ENCODE measurements at regions not wholly inside any gene's neighbourhood (a gene's known extent, or its start where the extent isn't known, plus 50 kb on each side); places are given as distances from the start of the nearest gene placed in this dataset.

DNA sequence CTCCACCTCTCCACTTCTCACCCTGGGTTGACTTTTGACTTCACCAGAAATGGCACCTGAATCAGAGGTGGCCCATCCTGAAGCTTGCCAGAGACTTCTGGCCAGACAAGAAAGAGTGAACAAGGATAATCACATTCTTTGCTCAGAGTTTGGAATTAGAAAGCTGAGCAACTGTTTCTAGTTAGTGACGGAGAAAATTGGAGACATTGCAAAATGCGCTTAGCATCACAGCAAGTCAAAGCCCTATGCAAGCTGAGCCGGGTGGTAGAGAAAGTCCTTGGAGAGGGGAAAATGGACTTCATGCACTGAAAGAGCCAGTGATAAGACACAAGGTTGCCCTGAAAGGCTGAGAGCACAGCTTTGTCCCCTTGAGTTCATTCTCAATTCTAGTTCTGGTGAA is 161.8 kb downstream of the PAH start:
- TF ChIP-seq, protein P1, sequence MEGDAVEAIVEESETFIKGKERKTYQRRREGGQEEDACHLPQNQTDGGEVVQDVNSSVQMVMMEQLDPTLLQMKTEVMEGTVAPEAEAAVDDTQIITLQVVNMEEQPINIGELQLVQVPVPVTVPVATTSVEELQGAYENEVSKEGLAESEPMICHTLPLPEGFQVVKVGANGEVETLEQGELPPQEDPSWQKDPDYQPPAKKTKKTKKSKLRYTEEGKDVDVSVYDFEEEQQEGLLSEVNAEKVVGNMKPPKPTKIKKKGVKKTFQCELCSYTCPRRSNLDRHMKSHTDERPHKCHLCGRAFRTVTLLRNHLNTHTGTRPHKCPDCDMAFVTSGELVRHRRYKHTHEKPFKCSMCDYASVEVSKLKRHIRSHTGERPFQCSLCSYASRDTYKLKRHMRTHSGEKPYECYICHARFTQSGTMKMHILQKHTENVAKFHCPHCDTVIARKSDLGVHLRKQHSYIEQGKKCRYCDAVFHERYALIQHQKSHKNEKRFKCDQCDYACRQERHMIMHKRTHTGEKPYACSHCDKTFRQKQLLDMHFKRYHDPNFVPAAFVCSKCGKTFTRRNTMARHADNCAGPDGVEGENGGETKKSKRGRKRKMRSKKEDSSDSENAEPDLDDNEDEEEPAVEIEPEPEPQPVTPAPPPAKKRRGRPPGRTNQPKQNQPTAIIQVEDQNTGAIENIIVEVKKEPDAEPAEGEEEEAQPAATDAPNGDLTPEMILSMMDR (IDR thresholded peaks at IDR 0.05; ENCODE audit: control extremely low read depth in 1 of 3, insufficient read depth in 1 of 3, low read depth in 1 of 3, low read length in 3 of 3), result no peak
- TF ChIP-seq, protein P2, sequence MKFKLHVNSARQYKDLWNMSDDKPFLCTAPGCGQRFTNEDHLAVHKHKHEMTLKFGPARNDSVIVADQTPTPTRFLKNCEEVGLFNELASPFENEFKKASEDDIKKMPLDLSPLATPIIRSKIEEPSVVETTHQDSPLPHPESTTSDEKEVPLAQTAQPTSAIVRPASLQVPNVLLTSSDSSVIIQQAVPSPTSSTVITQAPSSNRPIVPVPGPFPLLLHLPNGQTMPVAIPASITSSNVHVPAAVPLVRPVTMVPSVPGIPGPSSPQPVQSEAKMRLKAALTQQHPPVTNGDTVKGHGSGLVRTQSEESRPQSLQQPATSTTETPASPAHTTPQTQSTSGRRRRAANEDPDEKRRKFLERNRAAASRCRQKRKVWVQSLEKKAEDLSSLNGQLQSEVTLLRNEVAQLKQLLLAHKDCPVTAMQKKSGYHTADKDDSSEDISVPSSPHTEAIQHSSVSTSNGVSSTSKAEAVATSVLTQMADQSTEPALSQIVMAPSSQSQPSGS (IDR thresholded peaks at IDR 0.05; ENCODE audit: low read length), result no peak
- TF ChIP-seq POLR2A (IDR thresholded peaks at IDR 0.05; ENCODE audit: control extremely low read depth in 1 of 2, low read depth in 2 of 2, low read length in 2 of 2) (no peak), RXRA (IDR thresholded peaks at IDR 0.05; ENCODE audit: insufficient read depth, low read depth, low read length) (no peak)
- TF ChIP-seq, protein P3, sequence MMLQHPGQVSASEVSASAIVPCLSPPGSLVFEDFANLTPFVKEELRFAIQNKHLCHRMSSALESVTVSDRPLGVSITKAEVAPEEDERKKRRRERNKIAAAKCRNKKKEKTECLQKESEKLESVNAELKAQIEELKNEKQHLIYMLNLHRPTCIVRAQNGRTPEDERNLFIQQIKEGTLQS (IDR thresholded peaks at IDR 0.05; ENCODE audit: insufficient read depth, low read depth, low read length), result no peak

All from H1 (cell line).